IPS-20b (cell line): ENCODE measurements at regions not wholly inside any gene's neighbourhood (a gene's known extent, or its start where the extent isn't known, plus 50 kb on each side); places are given as distances from the start of the nearest gene placed in this dataset.

ENCODE experiments used
- H3K27ac ChIP-seq: one replicate; pipeline ENCODE4 v1.5.1; 2013; ENCODE audit warnings: low read length
- H3K27me3 ChIP-seq: 2 replicates; pipeline ENCODE4 v1.6.1; 2013; ENCODE audit warnings: mild to moderate bottlenecking, low read length, inconsistent platforms; ENCODE audit not compliant: insufficient read depth
- H3K36me3 ChIP-seq: 2 replicates; pipeline ENCODE4 v1.6.1; 2013; ENCODE audit warnings: low read depth, mild to moderate bottlenecking, inconsistent platforms, low read length, moderate library complexity; ENCODE audit not compliant: insufficient read depth
- H3K4me1 ChIP-seq: 2 replicates; pipeline ENCODE4 v1.6.1; 2013; ENCODE audit warnings: mild to moderate bottlenecking, control low read depth, inconsistent platforms, low read length, moderate library complexity; ENCODE audit not compliant: insufficient read depth
- H3K4me3 ChIP-seq: 2 replicates; pipeline ENCODE4 v1.5.1; 2013; ENCODE audit warnings: mild to moderate bottlenecking, low read length, inconsistent platforms
- H3K9ac ChIP-seq: 2 replicates; pipeline ENCODE4 v1.6.1; 2013; ENCODE audit warnings: low read depth, mild to moderate bottlenecking, inconsistent platforms, low read length, moderate library complexity
- H3K9me3 ChIP-seq: 2 replicates; pipeline ENCODE4 v1.6.1; 2013; ENCODE audit warnings: mild to moderate bottlenecking, low read depth, low read length, inconsistent platforms; ENCODE audit not compliant: insufficient read depth

GRCh38 chr5:135213466-135214239, 179.6 kb upstream of the PITX1 start:
- H3K27ac ChIP-seq = no peak overlapping the region
- peaks cover 6% of the 10 kb centered on the region; the same call in 1 of the 2 replicates for H3K4me1 ChIP-seq
- H3K36me3 ChIP-seq = no peaks in the 10 kb centered on the region
- no peak overlapping the region for H3K4me3 ChIP-seq
- H3K9me3 ChIP-seq = no peaks in the 10 kb centered on the region
- H3K9ac ChIP-seq = no peak overlapping the region
- peaks cover 31% of the 10 kb centered on the region for H3K27me3 ChIP-seq

- H3K9ac ChIP-seq = no peak overlapping the region
- no peaks in the 10 kb centered on the region for H3K36me3 ChIP-seq
- H3K27me3 ChIP-seq = peaks cover 31% of the 10 kb centered on the region
- H3K27ac ChIP-seq = no peak overlapping the region
- no peak overlapping the region for H3K4me3 ChIP-seq
- H3K4me1 ChIP-seq = peaks cover 6% of the 10 kb centered on the region; the same call in 1 of the 2 replicates
- no peaks in the 10 kb centered on the region for H3K9me3 ChIP-seq
These were observed 179.0 kb upstream of the PITX1 start for GRCh38 chr5:135213027-135213386.

- Histone ChIP-seq H3K27me3 (peaks cover 31% of the 10 kb centered on the region), H3K4me3 (no peak overlapping the region), H3K9me3 (no peaks in the 10 kb centered on the region), H3K27ac (no peak overlapping the region), H3K4me1 (peaks cover 6% of the 10 kb centered on the region; the same call in 1 of the 2 replicates), H3K9ac (no peak overlapping the region), H3K36me3 (no peaks in the 10 kb centered on the region)
These were observed 178.5 kb upstream of the PITX1 start for GRCh38 chr5:135212361-135213026.

- Histone ChIP-seq H3K4me3 (no peak overlapping the region), H3K9ac (no peak overlapping the region), H3K4me1 (peaks cover 6% of the 10 kb centered on the region; the same call in 1 of the 2 replicates), H3K27ac (no peak overlapping the region), H3K36me3 (no peaks in the 10 kb centered on the region), H3K27me3 (peaks cover 31% of the 10 kb centered on the region), H3K9me3 (no peaks in the 10 kb centered on the region)
These were observed 177.8 kb upstream of the PITX1 start for GRCh38 chr5:135211791-135212190.

GRCh38 chr5:135211083-135211790, 177.2 kb upstream of the PITX1 start:
- Histone ChIP-seq H3K9ac (no peak overlapping the region), H3K9me3 (no peaks in the 10 kb centered on the region), H3K36me3 (no peaks in the 10 kb centered on the region), H3K4me3 (no peak overlapping the region), H3K27me3 (peaks cover 31% of the 10 kb centered on the region), H3K27ac (no peak overlapping the region), H3K4me1 (peaks cover 6% of the 10 kb centered on the region; the same call in 1 of the 2 replicates)

- Histone ChIP-seq H3K4me3 (no peak overlapping the region), H3K9me3 (no peaks in the 10 kb centered on the region), H3K27me3 (peaks cover 31% of the 10 kb centered on the region), H3K9ac (no peak overlapping the region), H3K36me3 (no peaks in the 10 kb centered on the region), H3K27ac (no peak overlapping the region), H3K4me1 (peaks cover 8% of the 10 kb centered on the region; the same call in 1 of the 2 replicates)
These were observed 176.4 kb upstream of the PITX1 start for GRCh38 chr5:135210286-135211055.

GRCh38 chr5:135208903-135209721, 175.1 kb upstream of the PITX1 start:
- Histone ChIP-seq H3K36me3 (no peaks in the 10 kb centered on the region), H3K27ac (no peak overlapping the region), H3K9ac (no peak overlapping the region), H3K4me3 (no peak overlapping the region), H3K4me1 (peaks cover 11% of the 10 kb centered on the region; the same call in 1 of the 2 replicates), H3K27me3 (peaks cover 24% of the 10 kb centered on the region), H3K9me3 (no peaks in the 10 kb centered on the region)

- Histone ChIP-seq H3K4me3 (no peak overlapping the region), H3K9ac (no peak overlapping the region), H3K27me3 (peaks cover 21% of the 10 kb centered on the region), H3K36me3 (no peaks in the 10 kb centered on the region), H3K9me3 (no peaks in the 10 kb centered on the region), H3K4me1 (peaks cover 11% of the 10 kb centered on the region; the same call in 1 of the 2 replicates), H3K27ac (no peak overlapping the region)
These were observed 174.5 kb upstream of the PITX1 start for GRCh38 chr5:135208555-135208902.

- Histone ChIP-seq H3K9me3 (peaks cover 4% of the 10 kb centered on the region), H3K27ac (no peak overlapping the region), H3K4me1 (peaks cover 6% of the 10 kb centered on the region; the same call in 1 of the 2 replicates), H3K36me3 (no peaks in the 10 kb centered on the region), H3K27me3 (peaks cover 16% of the 10 kb centered on the region), H3K4me3 (no peak overlapping the region), H3K9ac (no peak overlapping the region)
These were observed 173.8 kb upstream of the PITX1 start for GRCh38 chr5:135207866-135208265.

GRCh38 chr5:135206862-135207261, 172.8 kb upstream of the PITX1 start:
- 0 out of 2 replicates have a peak, but pooled peaks cover 4% of the 10 kb centered on the region for H3K4me1 ChIP-seq
- H3K9me3 ChIP-seq = peaks cover 12% of the 10 kb centered on the region
- H3K36me3 ChIP-seq = no peaks in the 10 kb centered on the region
- no peak overlapping the region for H3K27ac ChIP-seq
- H3K4me3 ChIP-seq = no peak overlapping the region
- H3K9ac ChIP-seq = no peak overlapping the region
- peaks cover 6% of the 10 kb centered on the region; the same call in 1 of the 2 replicates for H3K27me3 ChIP-seq
